ENCODE measurements at regions not wholly inside any gene's neighbourhood (a gene's known extent, or its start where the extent isn't known, plus 50 kb on each side); places are given as distances from the start of the nearest gene placed in this dataset.

DNA sequence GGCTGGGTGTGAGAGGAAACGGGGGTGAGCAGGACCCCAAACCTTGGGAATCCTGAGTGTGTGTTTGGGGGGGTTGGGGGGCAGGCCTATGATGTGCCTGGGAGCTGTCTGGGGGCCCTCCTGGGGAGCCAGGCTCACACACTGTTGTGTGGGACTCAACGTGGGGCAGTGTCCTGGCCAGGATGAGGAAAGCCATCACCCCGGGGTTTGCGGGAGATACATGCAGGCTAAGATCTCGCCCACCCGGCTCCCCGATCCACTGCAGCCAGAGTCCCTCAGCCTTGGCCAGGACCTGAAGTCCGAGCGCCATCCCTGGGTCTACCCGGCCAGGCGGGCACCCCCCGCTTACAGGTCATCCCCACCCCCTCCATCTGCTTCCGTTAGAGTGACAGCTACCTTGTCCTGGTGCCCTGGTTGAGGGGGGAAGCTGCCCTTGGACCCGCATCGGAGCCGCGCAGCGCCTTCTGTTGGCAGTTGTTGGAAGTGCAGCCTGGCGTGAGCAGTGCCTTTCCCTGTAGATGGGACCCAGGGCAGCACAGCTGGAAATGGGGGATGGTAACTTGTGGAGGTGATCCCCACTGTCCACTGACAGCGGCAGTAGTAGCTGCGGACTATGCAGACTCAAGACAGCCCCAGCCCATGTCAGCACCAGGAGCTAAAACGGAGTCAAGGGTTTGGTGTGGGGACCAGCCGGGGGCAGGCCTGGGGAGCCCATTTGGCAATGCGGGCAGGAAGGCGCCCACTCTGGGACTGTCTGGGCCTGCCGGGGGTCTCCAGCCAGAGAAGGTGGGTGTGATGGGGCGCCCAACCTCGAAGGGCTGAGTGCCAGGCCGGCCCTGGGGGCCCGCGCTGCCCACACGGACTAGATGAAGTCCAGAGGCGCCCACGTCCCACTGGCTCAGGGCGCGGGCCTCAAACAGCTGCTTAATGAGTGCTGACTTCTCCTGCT is 885.6 kb upstream of the ZNF722 start:
- TF ChIP-seq, protein P1, sequence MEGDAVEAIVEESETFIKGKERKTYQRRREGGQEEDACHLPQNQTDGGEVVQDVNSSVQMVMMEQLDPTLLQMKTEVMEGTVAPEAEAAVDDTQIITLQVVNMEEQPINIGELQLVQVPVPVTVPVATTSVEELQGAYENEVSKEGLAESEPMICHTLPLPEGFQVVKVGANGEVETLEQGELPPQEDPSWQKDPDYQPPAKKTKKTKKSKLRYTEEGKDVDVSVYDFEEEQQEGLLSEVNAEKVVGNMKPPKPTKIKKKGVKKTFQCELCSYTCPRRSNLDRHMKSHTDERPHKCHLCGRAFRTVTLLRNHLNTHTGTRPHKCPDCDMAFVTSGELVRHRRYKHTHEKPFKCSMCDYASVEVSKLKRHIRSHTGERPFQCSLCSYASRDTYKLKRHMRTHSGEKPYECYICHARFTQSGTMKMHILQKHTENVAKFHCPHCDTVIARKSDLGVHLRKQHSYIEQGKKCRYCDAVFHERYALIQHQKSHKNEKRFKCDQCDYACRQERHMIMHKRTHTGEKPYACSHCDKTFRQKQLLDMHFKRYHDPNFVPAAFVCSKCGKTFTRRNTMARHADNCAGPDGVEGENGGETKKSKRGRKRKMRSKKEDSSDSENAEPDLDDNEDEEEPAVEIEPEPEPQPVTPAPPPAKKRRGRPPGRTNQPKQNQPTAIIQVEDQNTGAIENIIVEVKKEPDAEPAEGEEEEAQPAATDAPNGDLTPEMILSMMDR (conservative IDR thresholded peaks at IDR 0.05; ENCODE audit: low read length) = no peak
- TF ChIP-seq EZH2phosphoT487 (IDR thresholded peaks at IDR 0.05; ENCODE audit: borderline replicate concordance) = no peak

Data from Loucy (cell line).